DMS79 (cell line): ENCODE measurements at regions not wholly inside any gene's neighbourhood (a gene's known extent, or its start where the extent isn't known, plus 50 kb on each side); places are given as distances from the start of the nearest gene placed in this dataset.

Experiments used
- DNase-seq: peaks from one replicate; lab custom pipeline; 2025; lab: John Stamatoyannopoulos, UW

DNA sequence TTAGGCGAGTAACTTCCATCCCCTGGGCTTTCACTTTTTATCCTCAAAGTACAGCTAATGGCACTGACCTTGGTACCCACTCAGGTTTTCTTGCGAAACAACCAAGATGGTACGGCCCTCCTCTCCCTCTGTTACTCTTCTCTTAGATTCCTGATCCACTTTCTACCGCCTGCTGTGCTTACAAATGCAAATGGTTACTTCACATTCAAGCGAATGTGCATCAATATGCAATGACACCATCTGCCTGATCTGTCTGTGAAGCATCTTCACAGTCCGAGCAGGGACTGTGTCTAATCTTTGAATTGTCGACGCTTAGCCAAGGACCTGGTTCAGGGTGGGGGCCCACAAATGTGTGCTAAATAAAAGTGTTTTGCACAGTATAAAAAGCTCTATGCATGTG lies 112.2 kb downstream of the TRIB2 start:
- DNase-seq, result no peak

DNA sequence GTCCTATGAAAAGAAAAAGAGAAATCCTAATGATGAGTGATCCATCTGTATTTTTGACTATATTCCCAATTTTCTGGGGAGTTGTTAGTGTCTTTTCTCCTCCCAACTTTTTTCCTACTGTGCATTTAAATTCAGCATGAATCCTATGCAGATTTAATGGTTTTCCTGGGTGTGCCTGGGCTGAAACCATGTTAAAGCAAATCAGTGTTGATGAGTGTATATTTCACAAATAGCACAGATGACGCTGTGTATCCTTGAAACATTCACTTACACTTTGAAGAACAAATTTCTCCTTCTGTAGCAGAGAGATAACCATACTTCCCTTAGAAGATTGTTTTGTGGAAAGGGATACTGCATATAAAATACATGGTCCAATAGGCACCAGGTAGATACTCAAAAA lies 114.3 kb downstream of the TRIB2 start:
- no peak for DNase-seq

DNA sequence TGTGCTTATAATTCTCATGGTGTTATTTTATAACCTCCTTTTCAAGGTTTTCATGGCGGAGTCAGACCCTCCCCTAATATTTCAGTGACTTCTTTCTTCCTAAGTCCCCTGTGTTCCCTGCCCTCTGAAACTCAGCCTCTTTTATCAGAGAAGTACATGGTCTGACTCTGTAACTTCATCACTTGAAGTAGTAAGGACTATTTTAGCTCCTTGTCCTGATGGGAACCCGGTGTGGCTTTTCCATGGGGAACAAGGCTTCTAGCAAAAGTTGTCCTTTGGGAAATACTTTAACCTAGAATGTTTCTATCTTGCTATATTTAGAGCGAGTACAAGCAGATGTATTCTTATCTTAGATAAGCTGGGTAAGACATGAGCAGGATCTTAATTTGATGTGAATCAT lies 117.5 kb downstream of the TRIB2 start:
- DNase-seq, result no peak

DNA sequence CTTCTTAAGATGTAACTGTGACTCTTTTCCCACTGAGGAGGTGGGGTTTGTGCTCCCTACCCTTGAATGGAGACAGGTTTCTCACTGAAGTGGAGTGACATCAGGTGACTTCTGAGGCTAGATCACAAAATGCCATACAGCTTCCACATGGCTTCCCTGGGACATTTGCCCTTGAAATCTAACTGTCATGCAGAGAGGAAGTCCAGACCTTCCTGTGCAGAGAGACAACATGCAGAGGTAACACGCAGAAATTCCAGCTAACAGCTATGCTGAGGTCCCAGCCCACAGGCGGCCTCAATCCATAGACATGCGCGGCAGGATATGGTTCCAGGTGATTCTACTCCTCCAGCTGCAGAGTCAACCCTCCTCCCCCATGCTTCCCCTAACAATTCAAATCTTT lies 119.0 kb downstream of the TRIB2 start:
- DNase-seq, result no peak

DNA sequence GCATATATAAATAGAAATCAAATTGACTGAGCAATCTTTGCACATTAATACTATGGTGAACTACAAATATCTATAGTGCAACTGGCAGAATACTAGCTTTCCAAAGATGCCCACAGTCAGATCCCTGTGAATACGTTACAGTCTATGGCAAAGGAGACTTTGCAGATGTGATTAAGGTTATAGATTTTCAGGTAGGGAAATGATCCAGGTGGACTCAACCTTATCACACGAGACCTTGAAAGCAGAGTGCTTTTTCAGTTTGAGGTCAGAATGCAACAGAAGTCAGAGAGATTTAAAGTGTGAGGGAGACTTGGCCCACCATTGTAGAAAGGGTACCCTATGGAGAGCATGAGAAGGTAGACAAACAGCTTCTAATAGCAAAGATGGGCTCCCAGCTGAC lies 122.6 kb downstream of the TRIB2 start:
- no peak for DNase-seq

DNA sequence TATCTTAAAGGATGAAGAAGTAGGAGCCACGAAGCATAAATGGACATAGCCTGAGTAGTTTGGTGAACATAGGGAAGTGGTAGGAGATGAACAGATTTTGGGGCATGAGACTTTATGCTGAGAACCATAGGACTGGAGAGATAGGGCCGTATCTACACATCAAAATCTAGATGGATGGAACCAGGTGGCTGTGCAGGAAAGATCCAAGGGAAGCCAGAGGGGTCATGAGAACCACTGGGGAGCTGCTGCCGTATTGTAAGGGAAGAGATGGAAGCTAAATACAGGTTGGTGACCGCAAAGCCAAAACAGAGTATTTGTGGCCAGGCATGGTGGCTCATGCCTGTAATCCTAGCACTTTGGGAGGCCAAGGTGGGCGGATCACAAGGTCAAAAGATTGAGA lies 124.3 kb downstream of the TRIB2 start:
- DNase-seq, result no peak

DNA sequence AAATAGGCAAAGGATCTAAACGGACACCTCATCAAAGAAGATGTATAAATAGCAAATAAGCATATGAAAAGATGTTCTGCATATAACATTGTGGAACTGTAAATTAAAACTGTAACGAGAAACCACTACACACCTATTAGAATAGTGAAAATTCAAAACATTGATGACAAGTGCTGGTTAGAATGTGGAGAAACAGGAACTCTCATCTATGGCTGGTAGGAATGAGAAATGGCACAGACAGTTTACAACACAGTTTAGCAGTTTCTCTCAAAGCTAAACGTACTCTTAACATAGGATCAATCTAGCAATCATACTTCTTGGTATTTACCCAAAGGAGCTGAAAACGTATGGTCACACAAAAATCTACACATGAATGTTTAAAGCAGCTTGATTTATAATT lies 126.2 kb downstream of the TRIB2 start:
- DNase-seq, result no peak

DNA sequence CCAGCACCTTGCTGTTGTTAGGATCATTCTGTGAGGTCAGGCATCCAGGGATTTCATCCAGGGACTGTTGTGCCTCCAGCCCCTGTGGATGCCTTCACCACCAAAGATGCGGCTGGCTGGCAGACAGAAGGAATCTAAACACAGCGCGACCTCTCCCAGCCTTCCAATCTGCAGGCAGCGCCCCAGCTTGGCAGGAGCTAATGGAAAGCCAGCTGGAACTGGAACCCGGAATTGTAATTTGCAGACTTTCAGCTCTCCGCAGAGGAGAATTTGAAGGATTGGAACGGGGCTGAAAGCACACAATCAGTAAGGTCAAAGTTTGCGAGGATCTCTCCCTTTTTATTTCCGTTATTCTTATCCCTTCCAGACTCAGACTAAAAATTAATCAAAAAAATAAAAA lies 127.8 kb downstream of the TRIB2 start:
- no peak for DNase-seq

DNA sequence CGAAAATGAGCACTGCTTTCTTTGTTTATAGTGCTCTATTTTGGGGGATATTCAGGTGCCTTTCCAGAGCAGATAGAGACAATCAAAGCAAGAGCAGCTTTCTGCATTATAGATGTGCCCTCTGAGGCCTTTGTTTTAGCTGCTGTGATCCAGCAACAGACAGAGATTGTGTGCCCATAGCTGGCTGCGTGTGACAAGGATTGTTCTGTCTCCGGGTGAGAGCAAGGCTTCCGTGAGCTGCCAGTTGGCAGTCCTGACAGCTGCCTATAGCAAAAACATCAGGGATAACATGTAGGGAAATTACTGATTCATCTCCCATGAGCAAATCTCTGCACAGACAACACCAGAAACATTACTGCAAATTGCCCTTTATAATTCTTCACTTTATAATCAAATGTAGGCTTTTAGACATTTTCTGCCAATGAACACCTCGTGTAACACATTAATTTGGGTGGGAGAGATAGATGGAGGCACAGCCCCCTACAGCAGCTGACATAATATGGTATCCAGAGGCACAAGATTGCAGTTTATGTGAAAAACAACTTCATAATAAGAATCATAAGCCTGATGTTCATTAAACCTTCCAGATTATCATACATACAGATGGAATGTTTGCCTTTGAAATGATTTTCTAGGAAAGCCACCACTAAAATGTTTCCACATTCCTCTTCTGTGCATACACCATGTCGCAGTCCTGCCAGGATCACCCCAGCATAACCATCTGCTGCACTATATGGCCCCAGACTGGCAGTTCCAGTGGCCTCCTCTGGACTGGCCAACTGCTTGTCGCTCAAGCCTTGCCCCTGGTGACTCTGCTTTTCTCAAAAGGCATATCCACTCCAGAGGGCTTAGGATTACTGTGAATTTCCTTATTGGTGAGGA lies 131.2 kb downstream of the TRIB2 start:
- no peak for DNase-seq

DNA sequence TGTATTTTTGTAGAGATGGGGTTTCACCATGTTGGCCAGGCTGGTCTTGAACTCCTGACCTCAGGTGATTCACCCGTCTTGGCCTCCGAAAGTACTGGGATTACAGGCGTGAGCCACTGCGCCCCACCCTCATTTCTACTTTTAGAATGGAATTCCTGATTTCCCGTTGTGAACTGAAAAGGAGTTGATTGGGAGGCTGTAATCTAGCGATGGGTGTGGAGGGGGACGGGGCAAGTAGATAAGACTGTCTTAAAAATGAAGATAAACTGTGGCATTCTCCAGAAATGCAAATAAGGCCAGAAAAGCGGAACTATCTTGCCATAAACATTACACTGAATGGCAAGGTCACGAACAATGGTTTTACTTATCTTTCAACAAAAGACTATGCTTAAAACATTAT lies 135.4 kb downstream of the TRIB2 start:
- DNase-seq, result no peak

DNA sequence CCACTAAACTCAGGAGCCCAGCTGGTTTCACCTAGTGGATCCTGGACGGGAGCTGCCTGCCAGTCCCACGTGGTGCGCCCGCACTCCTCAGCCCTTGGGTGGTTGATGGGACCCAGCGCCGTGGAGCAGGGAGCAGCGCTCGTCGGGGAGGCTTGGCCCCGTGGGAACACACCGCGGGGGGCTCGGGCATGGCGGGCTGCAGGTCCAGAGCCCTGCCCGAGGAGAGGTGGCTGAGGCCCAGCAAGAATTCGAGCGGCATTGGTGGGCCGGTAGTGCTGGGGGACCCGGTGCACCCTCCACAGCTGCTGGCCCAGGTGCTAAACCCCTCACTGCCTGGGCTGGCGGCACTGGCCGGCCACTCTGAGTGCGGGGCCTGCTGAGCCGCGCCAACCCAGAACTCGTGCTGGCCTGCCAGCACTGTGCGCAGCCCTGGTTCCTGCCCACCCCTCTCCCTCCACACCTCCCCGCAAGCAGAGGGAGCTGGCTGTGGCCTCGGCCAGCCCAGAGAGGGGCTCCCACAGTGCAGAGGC lies 137.3 kb downstream of the TRIB2 start:
- DNase-seq, result no peak

DNA sequence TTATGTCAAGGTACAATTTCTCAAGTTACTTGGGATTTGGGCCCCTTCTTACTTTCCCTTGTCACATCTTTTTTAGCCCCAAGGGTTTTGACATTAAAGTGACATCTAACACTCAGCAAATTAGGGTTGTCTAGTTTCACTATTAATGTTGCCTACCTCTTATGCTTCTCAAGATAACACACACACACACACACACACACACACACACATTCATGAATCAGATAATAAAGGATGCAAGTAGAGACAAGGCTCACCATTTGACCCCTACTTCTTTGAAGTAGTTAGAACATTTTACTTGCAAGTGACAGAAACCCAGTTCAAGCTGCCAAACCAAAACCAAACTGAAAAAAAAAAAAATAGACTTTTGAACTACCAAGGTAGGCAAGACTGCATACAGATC lies 138.8 kb downstream of the TRIB2 start:
- DNase-seq, result no peak

DNA sequence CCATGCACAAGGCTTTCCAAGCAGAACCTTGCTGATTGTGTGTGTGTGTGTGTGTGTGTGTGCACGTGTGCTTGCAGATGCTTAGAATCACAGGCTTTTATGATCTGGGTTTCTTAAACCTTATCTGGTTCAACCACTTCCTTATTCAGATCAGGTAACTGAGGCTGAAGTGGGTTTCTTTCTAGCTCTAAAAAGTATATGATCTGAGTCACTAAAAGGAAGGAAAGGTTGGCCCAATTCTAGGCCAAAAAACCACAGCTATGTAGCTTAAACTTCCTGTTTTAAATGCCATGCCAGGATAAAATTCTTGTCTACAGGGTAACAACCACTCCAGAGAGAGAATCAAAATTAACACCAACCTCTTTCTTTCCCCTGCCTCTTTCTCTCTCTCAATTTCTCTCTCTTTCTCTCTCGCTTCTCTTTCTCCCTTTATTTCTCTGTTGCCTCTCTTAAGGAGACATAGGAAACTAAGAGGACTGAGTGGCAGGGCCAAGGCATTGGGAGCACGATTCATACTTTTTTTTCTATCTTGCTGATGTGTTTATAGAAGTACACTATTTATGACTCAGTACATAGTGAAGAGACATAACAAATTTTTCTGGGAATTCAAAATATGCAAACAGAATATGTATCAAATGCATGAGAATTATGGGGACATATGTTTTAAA lies 140.3 kb downstream of the TRIB2 start:
- no peak for DNase-seq

DNA sequence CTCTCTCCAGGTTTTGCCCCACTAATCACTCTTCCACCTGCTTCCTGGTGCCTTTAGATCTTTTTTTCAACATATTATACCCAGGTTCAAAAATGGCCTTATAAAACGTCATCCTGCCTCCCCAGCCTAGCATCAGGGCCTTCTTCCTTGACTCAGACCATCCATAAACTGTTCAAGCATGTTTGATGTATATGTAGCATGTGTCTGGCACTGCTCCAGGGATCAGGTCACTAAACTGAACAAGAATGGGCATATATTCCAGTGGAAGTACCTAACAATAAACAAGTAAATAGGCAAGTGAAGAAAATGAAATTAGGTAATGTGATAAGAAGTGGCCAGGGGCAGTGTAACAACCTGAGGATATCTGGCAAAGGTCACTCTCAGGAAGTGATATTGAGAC lies 141.2 kb downstream of the TRIB2 start:
- no peak for DNase-seq

DNA sequence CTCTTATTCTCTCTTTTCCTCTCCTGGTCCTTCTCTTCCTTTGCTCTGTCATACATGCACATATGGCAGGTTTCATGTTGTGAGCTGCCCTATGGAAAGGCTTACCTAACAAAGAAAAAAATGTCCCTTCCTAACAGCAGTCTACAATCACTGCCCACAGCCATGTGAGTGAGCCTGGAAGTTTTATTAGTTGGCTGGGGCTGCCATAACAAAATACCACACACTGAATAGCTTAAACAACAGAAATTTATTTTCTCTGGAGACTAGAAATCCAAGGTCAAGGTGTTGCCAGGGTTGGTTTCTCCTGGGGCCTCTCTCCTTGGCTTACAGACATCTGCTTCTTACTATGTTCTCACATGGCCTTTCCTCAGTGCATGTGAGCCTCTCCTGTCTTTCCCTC lies 142.1 kb downstream of the TRIB2 start:
- no peak for DNase-seq

DNA sequence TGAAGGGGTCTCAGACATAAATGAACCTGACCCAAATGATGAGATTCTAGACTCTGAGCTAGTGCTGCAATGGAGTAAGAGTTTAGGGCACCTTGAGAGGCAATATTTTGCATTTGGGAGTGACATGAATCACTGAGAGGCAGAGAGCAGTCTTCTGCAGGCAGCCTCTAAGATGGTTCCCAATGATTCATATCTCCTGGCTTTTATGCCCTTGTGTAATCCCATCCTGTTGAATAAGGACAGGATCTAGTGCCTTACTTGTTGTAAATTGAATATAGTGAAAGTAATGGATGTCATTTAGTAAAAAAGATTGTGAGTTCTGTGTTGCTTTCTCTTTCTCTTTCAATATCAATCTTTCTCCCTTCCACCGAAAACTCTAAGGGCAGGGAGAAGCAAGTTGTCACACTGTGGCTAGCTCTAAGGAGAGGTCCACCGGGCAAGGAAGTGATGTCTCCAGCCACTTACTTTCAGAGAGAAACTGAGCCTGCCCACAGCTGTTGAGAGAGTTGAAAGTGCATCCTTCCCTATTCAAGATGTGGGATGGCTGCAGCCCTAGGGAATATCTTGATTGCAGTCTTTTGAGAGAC lies 144.7 kb downstream of the TRIB2 start:
- no peak for DNase-seq

DNA sequence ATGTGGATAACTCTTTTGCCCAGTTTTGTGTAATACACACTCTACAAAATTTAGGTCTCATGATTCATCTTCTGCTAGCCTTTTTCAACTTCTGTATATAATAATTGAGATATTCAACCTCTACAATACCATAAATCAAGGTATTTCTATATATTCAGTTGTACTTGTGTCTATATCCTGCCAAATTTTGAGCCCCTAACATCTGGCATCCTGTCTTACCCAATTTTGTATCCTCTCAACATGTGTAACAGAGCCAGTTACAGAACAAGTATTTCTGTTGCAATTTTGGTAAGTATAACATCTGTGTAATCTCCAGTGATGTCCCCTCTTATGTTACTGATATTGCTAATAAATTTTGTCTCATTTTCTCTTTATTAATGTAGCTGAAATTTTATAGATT lies 145.8 kb downstream of the TRIB2 start:
- no peak for DNase-seq

DNA sequence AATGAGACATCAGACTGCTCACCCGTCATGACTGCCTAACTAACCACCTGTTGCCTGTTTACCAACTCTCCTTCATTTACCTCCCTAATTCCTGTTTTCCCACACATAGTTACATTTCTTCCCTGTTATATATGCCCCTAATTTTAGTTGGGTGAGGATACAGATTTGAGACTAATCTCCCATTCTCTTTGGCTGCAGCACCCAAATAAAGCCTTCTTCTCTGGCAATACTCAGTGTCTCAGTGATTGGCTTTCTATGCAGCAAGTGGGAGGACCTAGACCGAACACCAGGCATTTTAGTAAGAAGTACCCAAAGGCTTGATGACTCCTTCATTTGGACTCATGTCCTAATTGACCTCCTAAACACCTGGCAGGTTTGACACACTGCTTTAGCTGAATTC lies 147.2 kb downstream of the TRIB2 start:
- no peak for DNase-seq

DNA sequence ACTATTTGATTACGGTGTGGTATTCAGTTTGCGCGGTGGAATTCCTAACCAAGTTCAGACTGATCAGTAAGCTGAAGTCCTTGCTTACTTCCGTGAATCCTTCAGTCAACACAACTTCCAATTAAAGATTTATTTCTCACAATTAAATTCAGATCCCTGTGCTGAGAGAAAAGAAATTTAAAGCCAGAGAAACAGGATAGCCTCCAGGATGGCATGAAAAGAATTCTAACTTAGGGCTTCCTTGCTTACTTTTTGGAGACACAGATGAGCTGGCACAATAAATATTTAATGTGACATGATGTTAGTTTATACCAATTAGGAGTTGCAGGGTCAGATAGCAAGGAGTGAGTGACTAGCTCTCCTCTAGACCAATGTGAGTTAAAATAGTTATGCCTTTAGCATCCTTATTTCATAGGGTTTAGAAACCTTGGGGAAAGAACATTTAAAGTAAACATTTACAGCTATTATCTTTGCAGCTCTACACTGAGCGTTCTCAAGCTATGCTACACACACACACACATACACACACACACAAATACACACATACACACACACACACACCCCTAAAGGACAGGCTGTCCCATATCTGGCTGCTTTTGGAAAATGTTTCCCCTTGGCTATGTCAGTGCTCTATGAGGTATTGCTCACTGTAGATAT lies 151.0 kb downstream of the TRIB2 start:
- DNase-seq, result no peak

DNA sequence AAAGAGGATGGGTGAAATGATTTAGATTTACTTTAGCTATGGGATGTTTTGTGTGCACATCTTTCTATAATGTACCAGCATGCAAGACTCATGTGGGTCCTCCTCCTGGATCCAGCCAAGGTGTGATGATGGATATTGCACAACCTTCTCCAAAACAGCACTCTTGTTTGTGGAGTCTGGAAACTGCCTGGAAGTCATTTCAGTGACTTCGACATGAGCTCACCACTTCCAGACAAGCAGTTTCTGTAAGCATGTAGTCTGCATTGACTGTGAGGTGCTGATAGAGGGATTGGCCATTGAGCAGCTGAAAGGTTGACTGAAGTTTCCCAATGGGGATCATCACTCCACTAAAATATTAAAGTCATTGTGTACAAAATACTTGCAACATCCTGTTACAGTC lies 154.0 kb downstream of the TRIB2 start:
- no peak for DNase-seq

DNA sequence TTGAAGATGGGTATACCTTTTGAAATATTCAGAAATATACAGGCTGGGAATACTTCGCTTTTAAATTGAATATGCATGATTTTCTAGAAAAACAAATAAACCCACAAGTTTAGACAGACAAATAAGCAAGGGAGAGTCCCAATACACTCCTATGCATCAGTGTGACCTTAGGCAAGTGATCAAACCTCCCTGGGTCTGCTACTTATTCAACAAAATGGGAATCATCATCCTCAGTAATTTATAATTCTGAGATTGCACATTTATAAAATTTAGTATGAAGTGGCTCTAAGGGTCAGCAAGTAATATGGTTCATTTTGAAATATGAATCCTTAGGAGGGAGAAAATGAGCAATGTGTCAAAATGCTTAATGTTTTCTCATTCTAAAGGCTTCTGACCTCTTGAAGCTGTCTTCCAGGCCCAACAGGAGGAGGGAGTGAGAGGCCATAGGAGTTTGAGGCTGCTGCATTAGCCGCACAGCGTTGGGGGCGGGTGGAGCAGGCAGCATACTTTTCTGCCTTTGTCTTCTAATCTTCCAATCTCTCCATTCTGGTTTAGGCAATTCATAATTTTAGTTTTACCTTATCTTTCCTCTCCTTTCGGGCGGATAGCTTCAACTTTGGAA lies 155.1 kb downstream of the TRIB2 start:
- no peak for DNase-seq

DNA sequence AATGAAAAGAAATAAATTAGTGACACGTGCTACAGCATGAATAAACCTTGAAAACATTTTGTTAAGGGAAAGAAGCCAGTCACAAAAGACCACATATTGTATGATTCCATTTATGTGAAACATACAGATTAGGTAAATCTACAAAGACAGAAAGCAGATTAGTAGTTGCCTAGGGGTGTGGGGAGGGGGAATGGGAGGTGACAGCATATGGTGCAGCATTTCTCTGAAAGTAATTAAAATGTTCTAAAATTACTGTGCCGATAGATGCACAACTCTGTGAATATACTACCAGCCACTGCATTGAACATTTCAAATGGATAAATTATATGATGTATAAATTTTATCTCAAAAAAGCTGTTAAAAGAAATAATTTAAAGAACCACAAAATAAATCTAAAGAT lies 161.0 kb downstream of the TRIB2 start:
- no peak for DNase-seq
